Hepatocyte (in vitro differentiated cells): ENCODE measurements at regions not wholly inside any gene's neighbourhood (a gene's known extent, or its start where the extent isn't known, plus 50 kb on each side); places are given as distances from the start of the nearest gene placed in this dataset.

Source experiments
- CTCF ChIP-seq: fragments of 200-600 bp; sonication (generic); IDR thresholded peaks from 2 replicates; pipeline ENCODE4 v1.5.1; 2016; ENCODE audit warnings: antibody characterized with exemption, mild to moderate bottlenecking; ENCODE audit not compliant: poor library complexity
- EZH2 ChIP-seq: fragments of 200-600 bp; sonication (generic); IDR thresholded peaks from 2 replicates; pipeline ENCODE4 v1.6.1; 2016; ENCODE audit warnings: antibody characterized with exemption, mild to moderate bottlenecking, borderline replicate concordance
- EZH2phosphoT487 ChIP-seq: fragments of 200-600 bp; sonication (generic); IDR thresholded peaks from one replicate; pipeline ENCODE4 v1.6.1; 2018; ENCODE audit warnings: antibody characterized with exemption, mild to moderate bottlenecking, low read depth, moderate library complexity; ENCODE audit not compliant: unreplicated experiment, severe bottlenecking

DNA sequence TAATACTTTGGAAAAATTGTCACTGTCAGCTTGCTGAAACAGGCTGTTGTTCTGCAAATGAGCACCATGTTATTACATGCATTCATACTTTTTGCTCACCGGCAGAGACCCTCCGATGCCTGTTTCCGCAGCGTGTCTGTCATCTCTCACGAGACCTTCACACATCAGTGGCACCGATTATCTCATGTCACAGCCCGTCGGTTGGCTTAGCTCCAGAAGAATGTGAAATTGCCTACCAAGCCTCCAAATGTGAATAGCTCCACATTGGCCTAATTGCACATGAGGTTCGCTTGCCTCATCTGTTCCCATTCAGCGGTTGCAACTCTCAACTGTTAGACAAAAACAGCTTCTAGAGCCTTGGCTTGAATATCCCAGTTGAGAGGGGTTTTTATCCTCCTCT is 233.0 kb downstream of the ACTR3 start:
- TF ChIP-seq CTCF: no peak
- no peak for TF ChIP-seq EZH2phosphoT487
- TF ChIP-seq EZH2: no peak
